Stimulated activated CD8-positive, alpha-beta memory T cell treated with anti-CD3 and anti-CD28 coated beads, Interleukin-7, amount 100 ng/mL, for 4 hours (primary cell): ENCODE measurements at regions not wholly inside any gene's neighbourhood (a gene's known extent, or its start where the extent isn't known, plus 50 kb on each side); places are given as distances from the start of the nearest gene placed in this dataset.

Experiments used
- DNase-seq, 2 donors: peaks; one replicate each; pipeline ENCODE4 v3.0.0-alpha.2; 2020; ENCODE audit warnings: low read depth in 2 of 2

DNA sequence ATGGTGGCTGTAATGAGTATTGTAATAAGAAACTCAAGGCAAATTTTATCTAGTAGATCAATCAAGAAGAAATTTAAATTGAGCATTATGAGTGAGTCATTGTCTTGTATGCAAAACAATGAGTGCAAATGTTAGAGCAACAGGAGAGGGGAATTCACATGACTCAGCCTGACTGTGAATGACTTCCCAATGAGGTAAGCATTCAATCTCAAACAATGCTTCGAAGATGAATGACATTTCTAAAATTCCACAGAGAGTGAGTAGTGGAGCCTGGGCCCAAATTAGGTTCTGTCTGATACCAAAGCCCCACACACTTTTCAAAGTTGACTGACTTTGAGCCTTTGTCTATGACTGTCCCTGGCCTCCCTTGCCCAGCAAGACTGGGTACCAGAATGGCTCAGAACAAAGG, 738.0 kb downstream of the PTPRU start:
- no peak for DNase-seq

GRCh38 chr1:29973406-29973805, 737.1 kb downstream of the PTPRU start:
- DNase-seq: no peak

DNA sequence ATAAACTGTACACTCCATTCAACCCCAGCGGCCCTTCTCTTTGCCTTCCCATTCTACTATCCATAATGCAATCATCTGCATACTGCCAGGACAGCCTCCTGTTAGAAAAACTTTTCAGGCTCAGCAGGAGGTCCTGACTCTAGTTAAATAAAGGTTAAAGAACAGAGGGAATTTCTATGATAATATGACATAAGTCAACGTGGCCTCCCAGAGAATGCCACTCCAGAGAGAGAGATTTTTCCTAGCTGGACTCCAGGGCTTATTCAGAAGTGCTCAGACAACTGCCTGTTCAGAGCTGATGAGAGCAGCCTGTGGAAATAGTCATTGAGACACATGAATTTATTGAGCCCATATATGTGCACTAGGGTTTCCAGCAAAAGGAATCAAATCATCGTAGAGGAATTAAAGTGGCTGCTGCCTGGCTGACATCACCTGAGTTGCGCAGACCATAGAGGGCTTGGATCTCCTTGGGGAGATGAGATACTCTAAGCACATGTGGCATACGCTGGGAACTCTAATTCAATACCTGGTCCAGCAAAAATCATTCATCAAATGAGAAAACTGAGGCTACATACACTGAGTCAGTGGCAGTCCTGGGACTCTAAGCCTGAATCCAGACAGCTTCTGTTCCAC, 736.2 kb downstream of the PTPRU start:
- DNase-seq: no peak

DNA sequence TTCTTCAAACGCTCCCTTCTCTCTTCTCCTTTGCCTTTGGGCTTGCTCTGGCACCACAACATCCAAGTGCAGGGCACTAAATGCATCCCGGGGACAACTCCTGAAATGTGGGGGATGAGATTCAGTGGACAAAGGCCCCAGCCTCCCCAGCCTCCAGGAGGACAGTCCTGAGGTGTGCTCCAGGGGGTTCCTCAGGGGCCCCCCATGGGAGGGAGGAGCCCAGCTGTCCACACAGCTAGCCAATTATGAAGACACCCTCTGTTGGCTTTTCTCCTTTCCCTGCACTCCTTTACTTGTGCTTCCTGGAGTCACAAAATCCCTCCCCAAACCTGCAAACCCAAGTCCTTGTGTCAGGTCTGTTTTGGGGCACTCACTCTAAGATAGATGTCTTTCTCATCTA, 735.4 kb downstream of the PTPRU start:
- DNase-seq: no peak

DNA sequence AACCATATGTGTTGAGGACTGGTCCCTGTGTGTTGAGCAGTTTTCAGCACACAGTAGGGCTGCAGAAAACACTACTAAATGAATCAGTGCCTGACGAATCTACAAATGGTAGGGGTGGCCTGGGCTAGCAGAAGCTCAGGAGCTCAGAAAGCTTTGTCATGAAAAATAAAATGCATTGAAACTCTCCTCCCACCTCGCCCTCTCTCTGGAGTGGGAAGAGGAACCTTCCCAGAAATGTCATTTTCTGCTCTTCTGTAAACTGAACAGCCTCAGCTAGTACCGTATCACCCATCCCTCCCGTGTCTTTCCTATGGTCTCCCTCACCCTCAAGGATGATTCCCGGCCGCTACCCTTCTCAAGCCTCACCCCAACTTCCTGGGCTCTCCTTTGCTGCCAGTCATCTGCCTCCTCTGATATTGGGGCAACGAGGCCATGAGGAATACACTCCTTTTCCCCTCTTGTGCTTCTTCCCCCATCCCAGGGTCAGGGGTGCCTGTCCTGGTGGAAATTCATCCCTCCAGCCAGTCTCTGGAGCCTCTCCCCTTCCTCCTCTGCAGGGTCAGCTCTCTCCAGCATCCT, 734.5 kb downstream of the PTPRU start:
- no peak for DNase-seq

GRCh38 chr1:29969576-29969975, 733.3 kb downstream of the PTPRU start:
- no peak for DNase-seq

DNA sequence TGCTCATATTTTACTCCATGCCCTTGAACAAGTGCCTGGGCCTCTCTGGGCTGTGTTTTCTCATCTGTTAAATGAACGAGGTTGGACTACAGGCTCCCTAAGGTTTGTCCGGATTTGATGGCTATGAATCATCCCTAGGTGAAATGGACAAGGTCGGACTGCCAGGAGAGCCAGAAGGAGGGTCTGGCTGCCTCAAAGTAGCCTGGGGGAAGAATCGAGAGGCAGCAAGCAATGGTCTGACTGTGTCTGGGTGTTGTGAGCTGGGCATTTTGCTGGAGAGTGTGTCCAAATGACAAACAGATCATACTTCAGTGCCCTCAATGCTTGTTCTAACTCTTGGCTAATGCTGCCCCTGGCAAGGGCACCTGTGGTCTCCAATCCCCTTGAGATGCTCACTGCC, 730.9 kb downstream of the PTPRU start:
- DNase-seq: no peak

DNA sequence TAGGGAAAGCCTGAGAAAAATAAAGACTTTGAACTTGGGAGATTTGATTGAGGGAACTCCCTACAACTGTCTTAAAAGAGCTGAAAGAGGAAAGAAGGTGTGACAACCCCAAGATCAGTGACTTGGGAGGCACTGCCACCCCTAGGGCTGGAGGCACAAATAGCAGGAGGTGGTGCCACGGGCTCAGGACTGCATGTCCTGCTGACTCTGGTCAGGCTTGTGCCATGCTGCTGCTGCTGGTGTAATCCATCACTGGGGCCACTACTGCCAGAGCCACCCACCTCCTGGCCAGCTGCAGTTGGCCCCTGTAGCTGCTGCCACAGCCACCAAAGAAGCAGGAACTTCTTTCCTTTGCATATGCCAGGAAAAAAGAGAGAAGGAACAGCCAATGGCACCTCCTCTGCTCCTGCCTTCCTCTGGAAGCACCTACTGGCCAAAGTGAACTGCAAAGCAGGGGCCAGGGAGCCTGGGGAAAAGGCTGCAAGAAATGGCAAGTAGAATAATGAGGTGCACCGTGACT, 730.3 kb downstream of the PTPRU start:
- DNase-seq: no peak

DNA sequence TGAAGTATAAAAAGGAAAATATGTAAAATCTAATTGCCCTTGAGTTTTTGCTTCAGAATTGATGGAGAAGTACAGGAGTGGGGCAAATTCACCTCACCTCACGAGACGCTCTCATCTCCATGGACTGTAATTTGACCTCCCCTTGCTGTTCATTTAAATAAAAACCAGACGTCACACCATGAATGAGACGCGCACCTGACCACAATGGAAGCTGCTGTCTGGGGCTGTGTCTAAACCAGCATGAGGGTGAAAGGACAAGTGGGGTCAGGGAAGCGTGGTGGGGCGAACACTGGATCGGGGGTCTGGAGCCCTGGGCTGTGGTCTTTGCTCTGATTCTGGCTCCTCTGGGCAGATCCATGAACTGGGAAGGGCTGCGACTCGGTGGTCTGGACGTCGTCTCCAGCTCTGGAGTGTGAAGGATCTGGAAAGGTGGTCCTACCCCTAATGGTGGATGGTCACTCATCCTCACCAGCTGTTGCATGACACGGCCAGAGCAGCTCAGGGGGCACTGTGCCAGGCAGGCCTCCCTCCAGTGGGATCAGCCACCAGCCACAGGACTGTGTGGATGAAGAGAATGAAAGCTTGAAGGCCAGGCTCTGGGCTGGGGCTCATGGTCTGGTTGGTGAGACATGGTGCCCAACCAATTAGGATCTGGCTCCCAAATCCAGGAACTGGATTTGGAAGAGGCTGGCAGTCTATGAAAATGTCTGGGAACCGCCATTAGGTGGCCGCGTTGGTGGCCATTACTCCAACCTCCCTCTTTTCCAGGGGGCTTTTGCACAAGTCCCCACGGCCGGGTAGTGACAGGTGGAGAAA, 728.6 kb downstream of the PTPRU start:
- DNase-seq: no peak

DNA sequence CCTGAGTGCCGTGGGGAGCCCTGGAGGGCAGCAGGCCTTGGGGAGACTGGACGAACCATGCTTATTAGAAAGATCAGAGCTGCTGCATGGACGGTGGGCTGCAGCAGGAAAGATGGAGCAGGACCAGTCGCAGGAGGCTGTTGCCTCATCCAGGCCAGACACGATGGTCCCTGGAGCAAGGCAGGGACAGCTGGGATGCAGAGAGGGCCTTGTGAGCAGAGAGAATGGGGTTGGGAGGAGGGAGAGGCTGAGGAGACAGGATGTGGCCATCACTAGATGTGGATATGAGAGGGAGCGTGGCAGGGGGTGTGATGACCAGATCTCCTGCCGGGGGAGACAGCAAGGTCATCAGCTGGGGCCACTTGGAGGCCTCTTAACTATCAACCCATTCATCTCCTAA, 727.6 kb downstream of the PTPRU start:
- DNase-seq: no peak

DNA sequence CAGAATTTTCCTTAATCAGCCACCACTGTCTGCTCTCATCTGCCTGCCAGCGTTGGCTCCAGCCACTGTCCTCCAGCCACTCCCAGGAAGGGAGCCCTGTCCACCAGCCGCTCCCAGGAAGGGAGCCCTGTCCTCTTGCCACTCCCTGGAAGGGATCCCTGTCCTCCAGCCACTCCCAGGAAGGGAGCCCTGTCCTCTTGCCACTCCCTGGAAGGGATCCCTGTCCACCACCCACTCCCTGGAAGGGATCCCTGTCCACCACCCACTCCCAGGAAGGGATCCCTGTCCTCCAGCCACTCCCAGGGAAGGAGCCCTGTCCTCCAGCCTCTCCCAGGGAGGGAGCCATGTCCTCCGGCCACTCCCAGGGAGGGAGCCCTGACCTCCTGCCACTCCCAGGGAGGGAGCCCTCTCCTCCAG, 726.5 kb downstream of the PTPRU start:
- DNase-seq: no peak

DNA sequence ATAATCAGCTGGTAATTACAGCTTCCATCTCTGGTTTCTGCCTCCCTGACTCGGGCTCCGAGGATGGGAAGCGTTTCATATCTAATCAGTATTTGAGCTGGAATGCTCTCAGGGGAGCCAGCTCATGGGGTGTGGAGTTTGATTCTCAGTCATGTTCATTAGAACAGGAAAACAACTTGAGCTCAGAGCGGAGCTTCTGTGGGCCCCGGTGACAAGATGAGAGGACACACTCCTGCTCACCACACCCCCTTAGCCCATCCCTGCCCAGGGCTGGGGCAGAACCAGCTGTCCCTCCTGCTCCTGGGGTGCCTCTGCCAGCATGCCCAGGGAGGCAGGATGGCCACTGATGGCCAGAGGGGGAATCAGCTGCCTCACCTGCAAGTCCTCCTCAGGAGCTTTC, 726.0 kb downstream of the PTPRU start:
- DNase-seq: no peak

DNA sequence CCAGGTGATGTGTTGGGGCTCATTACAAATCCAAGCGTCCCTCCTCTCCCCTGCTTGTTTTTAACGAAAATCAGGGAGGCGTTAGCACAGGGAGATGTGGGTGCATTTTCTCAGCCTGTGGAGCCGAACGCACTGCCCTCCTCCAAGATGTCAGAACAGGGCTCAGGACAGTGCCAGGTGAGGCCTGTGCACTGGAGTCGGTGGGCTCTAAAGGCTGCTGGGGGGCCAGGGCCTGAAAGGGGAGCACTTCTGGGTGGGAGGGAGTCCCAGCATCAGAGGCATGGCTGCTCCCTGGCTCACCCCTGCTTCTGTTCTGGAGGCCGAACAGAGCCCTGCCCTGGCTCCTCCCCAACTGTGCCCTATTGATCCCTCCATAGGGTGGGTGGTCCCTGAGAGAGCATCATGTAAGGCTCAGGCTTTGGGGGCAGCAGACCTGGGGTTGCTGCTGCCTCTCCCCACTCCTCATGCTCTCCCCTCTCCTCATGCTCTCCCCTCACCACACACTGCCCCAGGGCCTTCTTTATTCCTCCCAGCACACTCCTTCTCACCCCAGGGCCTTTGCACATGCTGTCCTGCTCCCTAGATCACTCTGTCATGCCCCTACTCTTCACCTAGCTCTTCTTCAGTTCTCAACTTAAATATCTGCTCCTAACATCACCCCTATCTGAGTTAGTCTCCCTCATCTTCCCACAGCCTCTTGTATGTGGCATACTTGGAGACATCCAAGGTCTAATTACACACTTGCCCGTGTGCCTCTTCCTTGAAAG, 725.2 kb downstream of the PTPRU start:
- DNase-seq: no peak

DNA sequence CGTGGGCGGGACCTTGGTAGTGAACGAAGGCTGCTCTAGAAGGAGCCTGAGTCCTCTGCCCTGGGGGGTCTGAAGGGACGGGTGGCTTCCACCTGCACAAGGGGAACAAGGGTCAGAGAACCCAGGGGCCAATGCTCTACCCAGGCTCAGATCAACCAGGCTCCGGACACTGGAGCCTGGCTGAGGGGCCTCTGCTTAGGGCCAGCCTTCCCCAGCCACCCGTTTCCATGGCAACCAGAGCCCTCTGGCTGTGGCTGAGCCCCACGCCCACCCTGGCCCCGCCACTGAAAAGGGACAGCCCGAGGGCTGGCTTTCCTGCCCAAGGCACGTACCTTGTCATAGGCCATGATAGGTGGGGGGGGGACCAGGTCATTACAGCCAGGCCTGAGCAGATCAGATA, 724.6 kb downstream of the PTPRU start:
- DNase-seq: no peak

- DNase-seq: no peak
These were observed 723.9 kb downstream of the PTPRU start for GRCh38 chr1:29960156-29960755.

DNA sequence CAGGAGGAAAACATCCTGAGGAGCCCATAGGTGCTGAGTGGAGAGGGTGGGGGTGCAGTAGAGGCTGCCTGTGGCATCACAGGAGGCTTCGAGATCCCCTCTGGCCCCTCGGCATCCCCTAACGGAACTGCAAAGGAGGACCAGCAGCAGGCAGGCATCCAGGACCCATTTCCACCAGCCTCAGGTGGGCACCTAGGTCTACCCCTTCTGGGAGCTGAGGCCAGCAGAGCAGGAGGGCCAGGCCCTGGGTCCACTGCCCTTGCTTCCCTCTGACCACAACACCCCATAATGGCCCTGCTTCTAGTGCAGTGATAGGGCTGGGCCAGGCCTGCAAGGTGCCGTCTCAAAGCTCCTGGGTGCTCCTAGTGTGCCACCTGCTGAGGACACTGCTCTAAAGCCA, 723.0 kb downstream of the PTPRU start:
- no peak for DNase-seq

GRCh38 chr1:29958271-29958670, 721.9 kb downstream of the PTPRU start:
- no peak for DNase-seq

DNA sequence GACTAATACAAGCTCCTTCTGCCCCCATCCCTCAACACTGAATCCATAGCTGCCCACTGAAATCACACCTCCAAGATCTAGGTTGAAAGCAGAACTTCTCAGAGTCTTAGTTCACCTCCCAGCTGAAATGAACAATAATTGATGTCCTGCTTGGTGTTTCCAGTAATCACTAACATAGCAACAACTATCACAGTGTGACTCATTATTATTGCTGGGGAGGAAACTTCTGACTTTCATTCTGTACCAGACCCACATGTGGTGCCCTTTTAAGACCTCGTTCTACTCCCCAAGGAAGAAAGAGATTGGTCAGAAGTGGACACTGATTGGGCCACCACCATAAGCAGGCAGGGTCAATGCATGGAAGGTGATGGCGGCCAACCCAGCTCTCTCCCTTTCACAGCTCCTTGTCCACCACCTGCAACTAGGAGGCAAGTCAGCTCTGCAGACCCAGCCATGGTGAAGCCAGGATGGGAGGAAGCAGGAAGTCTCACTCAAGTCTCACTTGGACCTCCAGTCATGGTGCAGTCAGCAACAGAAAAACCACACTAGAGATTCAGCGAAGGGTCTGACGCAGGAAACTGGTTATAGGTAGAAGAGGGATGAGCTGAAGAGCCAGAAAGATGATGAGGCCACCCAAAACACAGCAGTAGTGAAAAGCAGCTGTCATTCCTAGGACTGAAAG, 720.2 kb downstream of the PTPRU start:
- DNase-seq: no peak

- DNase-seq: no peak
These were observed 718.3 kb downstream of the PTPRU start for GRCh38 chr1:29954591-29954990.

GRCh38 chr1:29953961-29954360, 717.6 kb downstream of the PTPRU start:
- DNase-seq: no peak

DNA sequence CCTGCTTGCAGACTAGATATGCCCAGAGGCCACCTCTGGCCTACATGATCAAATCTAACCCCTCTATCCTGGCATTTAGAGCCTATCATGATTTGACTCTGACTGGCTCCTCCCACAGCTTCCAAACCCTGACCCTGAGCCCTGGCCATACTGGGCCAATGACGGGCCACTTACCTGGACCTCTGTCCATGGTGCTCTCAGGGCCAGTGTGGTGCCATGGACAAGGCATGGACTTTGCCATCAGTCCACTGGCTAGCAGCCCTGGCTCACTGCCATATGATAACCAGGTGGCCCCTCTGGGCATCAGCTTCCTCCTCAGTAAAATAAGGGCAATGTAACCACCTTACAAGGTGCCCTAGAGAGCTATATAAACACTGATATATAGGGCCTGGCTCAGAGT, 713.4 kb downstream of the PTPRU start:
- DNase-seq: no peak
